OCI-LY1 (cell line): ENCODE measurements at regions not wholly inside any gene's neighbourhood (a gene's known extent, or its start where the extent isn't known, plus 50 kb on each side); places are given as distances from the start of the nearest gene placed in this dataset.

Source experiments
- EZH2 ChIP-seq: fragments of 200-600 bp; sonication (generic), shearing (Covaris generic); IDR thresholded peaks from 2 replicates; pipeline ENCODE4 v1.8.0; 2017; ENCODE audit warnings: borderline replicate concordance, mixed run types, mild to moderate bottlenecking, antibody characterized with exemption, low read length, moderate library complexity, mixed read lengths
- TF ChIP-seq, protein P1 (sequence below): fragments of 200-600 bp; sonication (generic), shearing (Covaris generic); IDR thresholded peaks from 2 replicates; pipeline ENCODE4 v1.5.1; 2017; ENCODE audit warnings: mild to moderate bottlenecking, antibody characterized with exemption, low read length, moderate library complexity, mixed read lengths

DNA sequence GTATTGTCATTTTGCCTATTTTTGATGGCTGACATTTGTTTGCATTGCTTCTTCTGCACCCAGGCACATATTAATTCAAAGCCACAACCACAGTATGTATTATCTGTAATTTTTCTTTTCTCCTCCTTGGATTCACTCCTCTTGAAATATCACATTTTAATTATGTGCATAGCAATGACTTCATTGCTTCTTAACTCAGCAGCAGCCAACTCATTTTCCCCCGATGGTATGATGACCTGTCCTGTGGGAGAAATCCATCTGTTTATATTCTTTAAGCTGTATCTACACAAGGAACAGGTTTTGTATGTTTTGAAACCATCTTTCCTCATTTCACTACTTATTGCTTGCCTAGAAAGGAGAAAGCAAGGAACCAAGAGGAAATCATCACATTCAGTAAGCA, 588.8 kb downstream of the INHBA start:
- TF ChIP-seq, protein P1, sequence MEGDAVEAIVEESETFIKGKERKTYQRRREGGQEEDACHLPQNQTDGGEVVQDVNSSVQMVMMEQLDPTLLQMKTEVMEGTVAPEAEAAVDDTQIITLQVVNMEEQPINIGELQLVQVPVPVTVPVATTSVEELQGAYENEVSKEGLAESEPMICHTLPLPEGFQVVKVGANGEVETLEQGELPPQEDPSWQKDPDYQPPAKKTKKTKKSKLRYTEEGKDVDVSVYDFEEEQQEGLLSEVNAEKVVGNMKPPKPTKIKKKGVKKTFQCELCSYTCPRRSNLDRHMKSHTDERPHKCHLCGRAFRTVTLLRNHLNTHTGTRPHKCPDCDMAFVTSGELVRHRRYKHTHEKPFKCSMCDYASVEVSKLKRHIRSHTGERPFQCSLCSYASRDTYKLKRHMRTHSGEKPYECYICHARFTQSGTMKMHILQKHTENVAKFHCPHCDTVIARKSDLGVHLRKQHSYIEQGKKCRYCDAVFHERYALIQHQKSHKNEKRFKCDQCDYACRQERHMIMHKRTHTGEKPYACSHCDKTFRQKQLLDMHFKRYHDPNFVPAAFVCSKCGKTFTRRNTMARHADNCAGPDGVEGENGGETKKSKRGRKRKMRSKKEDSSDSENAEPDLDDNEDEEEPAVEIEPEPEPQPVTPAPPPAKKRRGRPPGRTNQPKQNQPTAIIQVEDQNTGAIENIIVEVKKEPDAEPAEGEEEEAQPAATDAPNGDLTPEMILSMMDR = no peak
- TF ChIP-seq EZH2 = no peak
